ENCODE measurements at regions not wholly inside any gene's neighbourhood (a gene's known extent, or its start where the extent isn't known, plus 50 kb on each side); places are given as distances from the start of the nearest gene placed in this dataset.

DNA sequence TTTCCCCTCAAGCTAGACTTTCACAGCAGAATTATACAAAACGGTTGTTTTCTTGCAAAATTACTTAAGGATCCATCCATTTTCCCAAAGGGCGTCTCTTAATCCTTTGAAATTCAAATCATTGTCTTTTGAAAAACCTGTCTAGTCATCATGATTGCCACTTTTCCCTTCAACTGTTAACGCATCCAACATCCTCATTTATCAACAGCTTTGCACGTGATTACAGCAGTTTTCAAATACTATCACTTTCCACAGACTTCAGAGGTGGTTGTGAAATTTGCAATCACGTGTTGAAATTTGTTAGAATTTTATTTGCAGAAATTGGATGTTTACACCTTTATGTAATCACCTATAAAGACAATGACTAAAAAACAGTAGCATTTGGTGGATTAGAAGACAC lies 304.4 kb upstream of the SLC39A10 start:
- Histone ChIP-seq H3K27ac (no peak overlapping the region), H3K36me3 (no peaks in the 10 kb centered on the region), H3K4me3 (no peak overlapping the region), H3K4me1 (no peaks in the 10 kb centered on the region), H3K9me3 (no peaks in the 10 kb centered on the region), H3K27me3 (no peaks in the 10 kb centered on the region)
- TF ChIP-seq, protein P1, sequence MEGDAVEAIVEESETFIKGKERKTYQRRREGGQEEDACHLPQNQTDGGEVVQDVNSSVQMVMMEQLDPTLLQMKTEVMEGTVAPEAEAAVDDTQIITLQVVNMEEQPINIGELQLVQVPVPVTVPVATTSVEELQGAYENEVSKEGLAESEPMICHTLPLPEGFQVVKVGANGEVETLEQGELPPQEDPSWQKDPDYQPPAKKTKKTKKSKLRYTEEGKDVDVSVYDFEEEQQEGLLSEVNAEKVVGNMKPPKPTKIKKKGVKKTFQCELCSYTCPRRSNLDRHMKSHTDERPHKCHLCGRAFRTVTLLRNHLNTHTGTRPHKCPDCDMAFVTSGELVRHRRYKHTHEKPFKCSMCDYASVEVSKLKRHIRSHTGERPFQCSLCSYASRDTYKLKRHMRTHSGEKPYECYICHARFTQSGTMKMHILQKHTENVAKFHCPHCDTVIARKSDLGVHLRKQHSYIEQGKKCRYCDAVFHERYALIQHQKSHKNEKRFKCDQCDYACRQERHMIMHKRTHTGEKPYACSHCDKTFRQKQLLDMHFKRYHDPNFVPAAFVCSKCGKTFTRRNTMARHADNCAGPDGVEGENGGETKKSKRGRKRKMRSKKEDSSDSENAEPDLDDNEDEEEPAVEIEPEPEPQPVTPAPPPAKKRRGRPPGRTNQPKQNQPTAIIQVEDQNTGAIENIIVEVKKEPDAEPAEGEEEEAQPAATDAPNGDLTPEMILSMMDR (IDR thresholded peaks at IDR 0.05), result no peak
- no peak for DNase-seq
- intact Hi-C loops (cut with DNase I; ENCODE audit: low total_unique reads), result no loop called here

DNA sequence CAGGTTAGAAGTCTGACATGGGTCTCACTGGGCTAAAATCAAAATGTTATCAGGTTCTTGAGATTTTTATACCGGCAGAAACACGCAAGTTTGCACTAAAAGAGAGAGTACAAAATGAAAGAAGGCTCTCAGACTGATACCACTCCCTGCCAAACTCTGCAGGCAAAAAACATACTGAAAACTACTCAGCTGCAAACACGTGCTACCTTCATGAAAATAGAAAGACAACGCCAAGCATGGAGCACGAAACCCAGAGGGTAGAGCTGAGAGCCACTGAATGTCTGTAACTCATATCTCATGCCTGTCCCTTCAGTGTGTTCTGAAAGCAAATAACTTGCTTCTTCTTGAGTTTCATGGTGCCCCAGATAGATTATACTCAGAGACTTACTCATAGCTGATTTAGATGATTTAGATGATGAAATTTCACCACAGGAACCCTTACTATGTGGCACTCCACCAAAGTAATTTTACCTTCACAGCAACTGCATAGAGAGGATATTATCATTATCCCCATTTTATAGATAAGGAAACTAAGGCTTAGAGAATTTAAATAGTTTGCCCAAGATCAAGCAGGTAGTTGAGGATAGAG lies 313.0 kb upstream of the SLC39A10 start:
- no peaks in the 10 kb centered on the region for H3K36me3 ChIP-seq

DNA sequence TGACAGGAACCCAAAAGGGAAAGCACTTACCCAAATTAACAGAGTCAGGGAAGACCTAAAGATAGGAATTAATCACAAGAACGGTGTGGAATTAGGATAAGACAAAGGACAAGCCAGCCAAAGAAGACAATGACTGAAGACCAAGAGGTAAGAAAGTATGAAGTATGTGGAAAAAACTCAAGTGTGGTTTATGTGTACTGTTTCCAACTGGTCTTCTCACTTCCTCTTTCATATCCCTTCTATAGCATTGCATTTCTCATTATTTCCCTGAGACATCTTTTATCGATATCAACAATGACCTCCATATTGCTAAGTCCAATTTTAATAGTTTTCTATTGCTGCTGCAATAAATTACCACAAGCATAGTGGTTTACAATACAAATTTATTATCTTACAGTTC lies 313.5 kb upstream of the SLC39A10 start:
- no peaks in the 10 kb centered on the region for H3K9me3 ChIP-seq
- TF ChIP-seq, protein P1 (IDR thresholded peaks at IDR 0.05), result no peak
- DNase-seq, result no peak

More for the DNA sequence above, 313.0 kb upstream of the SLC39A10 start:
- H3K27ac ChIP-seq, result no peak overlapping the region
- intact Hi-C loops (cut with DNase I; ENCODE audit: low total_unique reads), result no loop called here
- H3K9me3 ChIP-seq, result no peaks in the 10 kb centered on the region
- no peaks in the 10 kb centered on the region for H3K4me1 ChIP-seq
- TF ChIP-seq, protein P1 (IDR thresholded peaks at IDR 0.05), result no peak
- H3K4me3 ChIP-seq, result no peak overlapping the region
- H3K27me3 ChIP-seq, result no peaks in the 10 kb centered on the region
- no peak for DNase-seq

DNA sequence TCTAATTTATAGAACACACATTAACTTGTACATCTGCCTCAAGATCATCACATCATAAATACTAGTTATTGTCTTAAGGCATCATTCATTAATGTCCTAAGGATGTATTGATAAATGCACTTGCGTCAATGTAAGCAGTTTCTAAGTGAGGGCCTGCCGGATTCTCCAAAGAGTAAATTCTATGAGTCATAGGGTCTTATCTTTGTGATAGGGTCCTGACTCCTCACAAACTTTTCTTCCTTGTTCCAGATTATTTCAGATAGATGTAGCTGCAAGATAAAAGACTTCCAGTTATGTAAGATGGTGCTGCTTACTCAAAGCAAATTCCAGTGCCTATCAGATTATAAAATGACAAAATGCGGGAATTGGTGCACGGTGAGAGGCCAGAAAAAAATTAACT lies 315.0 kb upstream of the SLC39A10 start:
- TF ChIP-seq, protein P1 (IDR thresholded peaks at IDR 0.05), result no peak
- Histone ChIP-seq H3K27ac (no peak overlapping the region), H3K27me3 (no peaks in the 10 kb centered on the region), H3K4me1 (no peaks in the 10 kb centered on the region), H3K36me3 (no peaks in the 10 kb centered on the region), H3K9me3 (no peaks in the 10 kb centered on the region), H3K4me3 (no peak overlapping the region)
- DNase-seq, result no peak
- intact Hi-C loops (cut with DNase I; ENCODE audit: low total_unique reads), result no loop called here

More for the DNA sequence above, 313.5 kb upstream of the SLC39A10 start:
- no peaks in the 10 kb centered on the region for H3K4me1 ChIP-seq
- intact Hi-C loops (cut with DNase I; ENCODE audit: low total_unique reads), result no loop called here
- no peak overlapping the region for H3K4me3 ChIP-seq
- no peak overlapping the region for H3K27ac ChIP-seq
- no peaks in the 10 kb centered on the region for H3K27me3 ChIP-seq
- H3K36me3 ChIP-seq, result no peaks in the 10 kb centered on the region

DNA sequence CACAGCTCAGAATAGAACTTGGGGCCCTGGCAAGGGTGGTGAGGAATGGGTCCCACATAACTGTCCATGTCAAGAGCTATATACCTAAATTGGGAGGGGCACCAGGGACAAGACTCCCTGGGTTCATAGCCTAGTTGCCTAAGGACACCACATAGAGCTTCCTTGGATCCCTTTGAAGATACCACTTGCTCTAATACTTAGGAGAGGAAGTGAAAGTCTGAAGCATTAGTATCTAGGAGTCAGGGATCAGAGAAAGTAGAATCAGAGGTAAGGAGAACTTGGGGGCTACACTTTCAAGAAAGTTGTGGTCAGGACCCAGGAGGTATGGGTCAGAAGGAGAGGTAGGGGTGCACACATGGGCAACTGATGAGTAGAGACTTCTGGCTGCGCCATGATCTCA lies 318.2 kb upstream of the SLC39A10 start:
- H3K4me1 ChIP-seq, result no peaks in the 10 kb centered on the region
- H3K27ac ChIP-seq, result no peak overlapping the region
- H3K36me3 ChIP-seq, result no peaks in the 10 kb centered on the region
- H3K9me3 ChIP-seq, result no peaks in the 10 kb centered on the region
- no peak for DNase-seq
- no peaks in the 10 kb centered on the region for H3K27me3 ChIP-seq
- no peak overlapping the region for H3K4me3 ChIP-seq
- TF ChIP-seq, protein P1 (IDR thresholded peaks at IDR 0.05), result no peak
- intact Hi-C loops (cut with DNase I; ENCODE audit: low total_unique reads), result no loop called here

DNA sequence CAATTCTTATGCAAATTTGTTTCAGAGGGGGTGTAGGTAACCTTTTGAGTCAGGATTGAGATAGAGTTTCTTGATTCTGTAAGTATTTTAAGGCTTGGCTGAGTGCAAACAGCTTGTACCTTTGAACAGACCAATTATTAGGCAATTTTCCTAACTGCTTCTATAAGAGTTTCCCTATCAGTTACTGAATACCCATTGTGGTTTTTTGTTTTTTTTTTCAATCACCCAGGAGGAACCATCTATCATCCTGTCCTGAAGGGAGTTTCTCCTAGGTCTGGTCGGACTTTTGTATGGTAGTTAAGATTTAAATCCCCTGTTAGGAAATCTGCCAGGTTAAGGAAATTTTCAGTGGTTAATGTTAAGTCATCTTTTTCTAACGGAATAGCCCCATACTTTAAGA lies 319.4 kb upstream of the SLC39A10 start:
- Histone ChIP-seq H3K27me3 (no peaks in the 10 kb centered on the region), H3K4me3 (no peak overlapping the region), H3K9me3 (no peaks in the 10 kb centered on the region), H3K4me1 (no peaks in the 10 kb centered on the region), H3K36me3 (no peaks in the 10 kb centered on the region), H3K27ac (no peak overlapping the region)
- intact Hi-C loops (cut with DNase I; ENCODE audit: low total_unique reads), result no loop called here
- DNase-seq, result no peak
- TF ChIP-seq, protein P1 (IDR thresholded peaks at IDR 0.05), result no peak

Data from tibial artery (tissue), 4 donors.